GM12891 (cell line): ENCODE measurements at regions not wholly inside any gene's neighbourhood (a gene's known extent, or its start where the extent isn't known, plus 50 kb on each side); places are given as distances from the start of the nearest gene placed in this dataset.
"Not testable (repeated sequence)": the region's sequence is repeated elsewhere in the genome, so short reads cannot be mapped to it uniquely, and the experiment has no call there.

ENCODE experiments used
- DNase-seq: peaks from one replicate; pipeline ENCODE4 v3.0.0; 2011; ENCODE audit warnings: low spot score; ENCODE audit not compliant: insufficient read length
- FAIRE-seq: peaks from 2 replicates; lab custom pipeline; 2011; peaks lifted over from hg19 to GRCh38; lab: Jason Lieb, UNC
- PAX5 ChIP-seq: IDR thresholded peaks from 2 replicates; pipeline ENCODE4 v1.6.1; 2011; ENCODE audit warnings: low read length, moderate library complexity, mild to moderate bottlenecking; ENCODE audit not compliant: insufficient read depth, severe bottlenecking
- POLR2A ChIP-seq: IDR thresholded peaks from 2 replicates; pipeline ENCODE4 v1.6.1; 2011; ENCODE audit warnings: low read depth, low read length, control low read depth
- POLR2AphosphoS5 ChIP-seq: IDR thresholded peaks from 2 replicates; pipeline ENCODE4 v1.6.1; 2011; ENCODE audit warnings: low read depth, low read length, control low read depth
- POU2F2 ChIP-seq: IDR thresholded peaks from 2 replicates; pipeline ENCODE4 v1.6.1; 2011; ENCODE audit warnings: low read depth, mild to moderate bottlenecking, control low read depth, low read length, moderate library complexity
- SPI1 ChIP-seq: IDR thresholded peaks from 2 replicates; pipeline ENCODE4 v1.6.1; 2011; ENCODE audit warnings: low read depth, low read length, control low read depth
- TAF1 ChIP-seq: IDR thresholded peaks from 2 replicates; pipeline ENCODE4 v1.6.1; 2011; ENCODE audit warnings: low read depth, low read length, control low read depth

GRCh38 chr4:177964693-177965168, 522.5 kb upstream of the AGA start:
- no peak for FAIRE-seq
- no peak for TF ChIP-seq POLR2A
- TF ChIP-seq TAF1: no peak
- no peak for TF ChIP-seq PAX5
- no peak for TF ChIP-seq SPI1
- TF ChIP-seq POU2F2: no peak
- no peak for TF ChIP-seq POLR2AphosphoS5
- no peak for DNase-seq

- DNase-seq (no peak), FAIRE-seq (no peak)
- TF ChIP-seq PAX5: no peak
- TF ChIP-seq POLR2AphosphoS5: no peak
- TF ChIP-seq TAF1: no peak
- no peak for TF ChIP-seq POU2F2
- no peak for TF ChIP-seq POLR2A
- no peak for TF ChIP-seq SPI1
Observed at GRCh38 chr4:177967328-177967727, 525.1 kb upstream of the AGA start.

GRCh38 chr4:177968817-177969442, 526.7 kb upstream of the AGA start:
- FAIRE-seq: no peak
- DNase-seq: no peak
- TF ChIP-seq POLR2A: no peak
- no peak for TF ChIP-seq PAX5
- TF ChIP-seq TAF1: no peak
- no peak for TF ChIP-seq POU2F2
- no peak for TF ChIP-seq SPI1
- no peak for TF ChIP-seq POLR2AphosphoS5

GRCh38 chr4:177974461-177974860, 532.2 kb upstream of the AGA start:
- no peak for FAIRE-seq
- TF ChIP-seq POLR2A (no peak), POLR2AphosphoS5 (no peak), POU2F2 (no peak), PAX5 (no peak), SPI1 (no peak), TAF1 (no peak)
- no peak for DNase-seq

GRCh38 chr4:177975315-177975987, 533.2 kb upstream of the AGA start:
- DNase-seq (no peak), FAIRE-seq (no peak)
- no peak for TF ChIP-seq TAF1
- no peak for TF ChIP-seq POU2F2
- no peak for TF ChIP-seq PAX5
- no peak for TF ChIP-seq SPI1
- TF ChIP-seq POLR2AphosphoS5: no peak
- TF ChIP-seq POLR2A: no peak

- TF ChIP-seq SPI1 (no peak), POLR2AphosphoS5 (no peak), POLR2A (no peak), TAF1 (no peak)
Observed at GRCh38 chr4:177986236-177986635, 544.0 kb upstream of the AGA start.

GRCh38 chr4:177987896-177988295, 545.7 kb upstream of the AGA start:
- TF ChIP-seq POU2F2 (no peak), SPI1 (no peak)
- FAIRE-seq (no peak), DNase-seq (no peak)

More at GRCh38 chr4:177986236-177986635, 544.0 kb upstream of the AGA start:
- DNase-seq: no peak
- FAIRE-seq: no peak

- FAIRE-seq: no peak
- no peak for DNase-seq
- no peak for TF ChIP-seq POLR2AphosphoS5
- no peak for TF ChIP-seq POU2F2
- TF ChIP-seq POLR2A: no peak
Observed at GRCh38 chr4:177989503-177990201, 547.4 kb upstream of the AGA start.

GRCh38 chr4:178003098-178003657, 560.9 kb upstream of the AGA start:
- FAIRE-seq (no peak), DNase-seq (no peak)
- TF ChIP-seq PAX5: no peak
- no peak for TF ChIP-seq POU2F2
- TF ChIP-seq POLR2A: no peak

GRCh38 chr4:178010596-178010995, 568.4 kb upstream of the AGA start:
- DNase-seq (no peak), FAIRE-seq (no peak)
- TF ChIP-seq TAF1 (no peak), PAX5 (no peak), SPI1 (no peak), POLR2A (no peak), POLR2AphosphoS5 (no peak), POU2F2 (no peak)

- not testable (repeated sequence) for FAIRE-seq, DNase-seq
Observed at GRCh38 chr4:178015046-178015445, 572.8 kb upstream of the AGA start.
